H1 (cell line): ENCODE measurements at regions not wholly inside any gene's neighbourhood (a gene's known extent, or its start where the extent isn't known, plus 50 kb on each side); places are given as distances from the start of the nearest gene placed in this dataset.

Experiments used
- CTCF ChIA-PET: fragments of 300-600 bp; sonication (Branson Sonifier 250); formaldehyde crosslinking; loops from one replicate; lab custom pipeline; 2021; ENCODE audit not compliant: partially characterized antibody; lab: Charles Lee
- POLR2A ChIA-PET: fragments of 300-600 bp; sonication (Branson Sonifier 250); formaldehyde crosslinking; loops from one replicate; lab custom pipeline; 2021; ENCODE audit warnings: inconsistent platforms; ENCODE audit not compliant: partially characterized antibody; lab: Charles Lee
- DNase-seq, 2 experiments: peaks; one replicate each; pipeline versions ENCODE4 v3.0.0 to v3.0.0-alpha.2; 2010 to 2022; ENCODE audit warnings: low spot score in 2 of 2, low read depth in 1 of 2, mixed read lengths in 1 of 2
- FAIRE-seq: peaks from 2 replicates; lab custom pipeline; 2011; peaks lifted over from hg19 to GRCh38; lab: Jason Lieb, UNC
- H2AFZ ChIP-seq: 2 replicates; pipeline ENCODE4 v1.8.1; 2012; ENCODE audit warnings: low read length, inconsistent platforms
- H2AK5ac ChIP-seq: 2 replicates; pipeline ENCODE4 v1.6.1; 2013; ENCODE audit warnings: low read depth, low read length
- H2BK120ac ChIP-seq: replicated peaks from 2 replicates; pipeline ENCODE3; 2013; ENCODE audit warnings: low read depth, low read length, inconsistent platforms
- H2BK12ac ChIP-seq: 2 replicates; pipeline ENCODE4 v1.6.1; 2013; ENCODE audit warnings: low read depth, low read length
- H2BK15ac ChIP-seq: 2 replicates; pipeline ENCODE4 v1.6.1; 2013; ENCODE audit warnings: low read length
- H2BK20ac ChIP-seq: 2 replicates; pipeline ENCODE4 v1.6.1; 2013; ENCODE audit warnings: low read length
- H2BK5ac ChIP-seq: 2 replicates; pipeline ENCODE4 v1.6.1; 2013; ENCODE audit warnings: low read depth, low read length
- H3K14ac ChIP-seq: 2 replicates; pipeline ENCODE4 v1.6.1; 2013; ENCODE audit warnings: inconsistent platforms; ENCODE audit not compliant: insufficient read length
- H3K18ac ChIP-seq: 2 replicates; pipeline ENCODE4 v1.6.1; 2013; ENCODE audit warnings: low read length; ENCODE audit errors: extremely low read depth
- H3K23ac ChIP-seq: 2 replicates; pipeline ENCODE4 v1.6.1; 2013; ENCODE audit warnings: inconsistent platforms; ENCODE audit not compliant: insufficient read length
- H3K23me2 ChIP-seq: 2 replicates; pipeline ENCODE4 v1.6.1; 2013; ENCODE audit warnings: low read depth, low read length
- H3K27ac ChIP-seq: 2 replicates; pipeline ENCODE4 v1.6.1; 2011; ENCODE audit warnings: low read depth, low read length, inconsistent platforms
- H3K27me3 ChIP-seq, 4 experiments: replicated peaks in 1 of 4; 1 replicate in 1 of 4; 2 replicates in 3 of 4; pipeline versions ENCODE4 v1.6.1 to v1.8.1; 2011 to 2013; ENCODE audit warnings: low read length in 3 of 4, mild to moderate bottlenecking in 3 of 4, inconsistent platforms in 2 of 4, mixed read lengths in 2 of 4, moderate library complexity in 1 of 4; ENCODE audit not compliant: control insufficient read depth in 3 of 4, insufficient read depth in 3 of 4; ENCODE audit errors: extremely low read depth in 1 of 4
- H3K36me3 ChIP-seq, 4 experiments: 2 replicates each; pipeline versions ENCODE4 v1.6.1 to v1.8.1; 2011 to 2013; ENCODE audit warnings: mild to moderate bottlenecking in 4 of 4, low read length in 3 of 4, moderate library complexity in 2 of 4, control low read depth in 1 of 4, inconsistent platforms in 1 of 4; ENCODE audit not compliant: insufficient read depth in 4 of 4, control insufficient read depth in 2 of 4
- H3K4ac ChIP-seq: replicated peaks from 2 replicates; pipeline ENCODE3; 2013; ENCODE audit warnings: low read length, low read depth, mixed read lengths, inconsistent platforms; ENCODE audit not compliant: insufficient read length
- H3K4me1 ChIP-seq, 4 experiments: replicated peaks in 1 of 4; 1 replicate in 1 of 4; 2 replicates in 3 of 4; pipeline versions ENCODE4 v1.6.1 to v1.8.1; 2011 to 2013; ENCODE audit warnings: low read length in 3 of 4, inconsistent platforms in 2 of 4, mixed read lengths in 1 of 4; ENCODE audit not compliant: insufficient read depth in 4 of 4, control insufficient read depth in 3 of 4
- H3K4me2 ChIP-seq, 2 experiments: 2 replicates each; pipeline versions ENCODE4 v1.6.1 to v1.8.1; 2011 to 2013; ENCODE audit warnings: low read depth in 2 of 2, low read length in 2 of 2, control low read depth in 1 of 2, inconsistent platforms in 1 of 2, mild to moderate bottlenecking in 1 of 2; ENCODE audit not compliant: insufficient read depth in 1 of 2
- H3K4me3 ChIP-seq, 4 experiments: fragments of 200-600, 300-600 bp in 1 of 4; sonication (generic), shearing (Covaris generic), sonication (Bioruptor Twin) in 1 of 4; 2 replicates each; pipeline versions ENCODE4 v1.5.1 to v1.8.1; 2011 to 2016; ENCODE audit warnings: low read length in 4 of 4, low read depth in 3 of 4, control low read depth in 2 of 4, inconsistent platforms in 2 of 4, mild to moderate bottlenecking in 2 of 4, mixed read lengths in 1 of 4, moderate library complexity in 1 of 4; ENCODE audit not compliant: insufficient read depth in 2 of 4; ENCODE audit errors: extremely low read depth in 1 of 4
- H3K56ac ChIP-seq: replicated peaks from 2 replicates; pipeline ENCODE3; 2013; ENCODE audit warnings: low read depth, mild to moderate bottlenecking, mixed read lengths, low read length, inconsistent platforms; ENCODE audit not compliant: insufficient read length
- H3K79me1 ChIP-seq: 2 replicates; pipeline ENCODE4 v1.6.1; 2013; ENCODE audit warnings: low read depth, low read length, control low read depth
- H3K79me2 ChIP-seq, 2 experiments: 2 replicates each; pipeline versions ENCODE4 v1.6.1 to v1.8.1; 2012 to 2013; ENCODE audit warnings: low read length in 2 of 2, mild to moderate bottlenecking in 2 of 2, inconsistent platforms in 1 of 2; ENCODE audit not compliant: insufficient read depth in 2 of 2, control insufficient read depth in 1 of 2
- H3K9ac ChIP-seq, 4 experiments: replicated peaks in 1 of 4; 1 replicate in 1 of 4; 2 replicates in 3 of 4; pipeline versions ENCODE4 v1.6.1 to v1.8.1; 2011 to 2013; ENCODE audit warnings: low read depth in 3 of 4, low read length in 3 of 4, control low read depth in 2 of 4, mild to moderate bottlenecking in 2 of 4, moderate library complexity in 2 of 4, inconsistent platforms in 1 of 4; ENCODE audit errors: extremely low read depth in 1 of 4
- H3K9me3 ChIP-seq, 2 experiments: 2 replicates each; pipeline versions ENCODE4 v1.6.1 to v1.8.1; 2012 to 2013; ENCODE audit warnings: mild to moderate bottlenecking in 2 of 2, moderate library complexity in 2 of 2, control low read depth in 1 of 2, inconsistent platforms in 1 of 2, low read depth in 1 of 2, low read length in 1 of 2, mixed read lengths in 1 of 2; ENCODE audit not compliant: insufficient read depth in 2 of 2
- H4K20me1 ChIP-seq, 2 experiments: replicated peaks in 1 of 2; 2 replicates each; pipeline versions ENCODE3 to v1.8.1; 2011 to 2013; ENCODE audit warnings: inconsistent platforms in 2 of 2, low read length in 2 of 2, mild to moderate bottlenecking in 1 of 2; ENCODE audit not compliant: insufficient read depth in 2 of 2, control insufficient read depth in 1 of 2
- H4K5ac ChIP-seq: 2 replicates; pipeline ENCODE4 v1.6.1; 2013; ENCODE audit warnings: low read length, low read depth, mixed read lengths, inconsistent platforms; ENCODE audit not compliant: insufficient read length
- H4K8ac ChIP-seq: 2 replicates; pipeline ENCODE4 v1.8.0; 2013; ENCODE audit warnings: mild to moderate bottlenecking, moderate library complexity, low read length, inconsistent platforms; ENCODE audit not compliant: insufficient read depth; ENCODE audit errors: extremely low read depth
- H4K91ac ChIP-seq: replicated peaks from 2 replicates; pipeline ENCODE3; 2013; ENCODE audit warnings: low read length, mixed read lengths, inconsistent platforms; ENCODE audit not compliant: insufficient read length
- BCL11A ChIP-seq, 2 experiments: IDR thresholded peaks; one replicate each; pipeline ENCODE4 v1.6.1; 2011; ENCODE audit warnings: low read depth in 2 of 2, low read length in 2 of 2, mild to moderate bottlenecking in 2 of 2
- CEBPB ChIP-seq: IDR thresholded peaks from 2 replicates; pipeline ENCODE4 v1.6.1; 2012; ENCODE audit warnings: low read depth, low read length
- CHD2 ChIP-seq: IDR thresholded peaks from 2 replicates; pipeline ENCODE4 v1.6.1; 2012; ENCODE audit warnings: low read length, improper control_type of control experiment
- KDM1A ChIP-seq: fragments of 200-600, 300-600 bp; sonication (generic); IDR thresholded peaks from 2 replicates; pipeline ENCODE4 v1.7.1; 2016; ENCODE audit warnings: mild to moderate bottlenecking, low read length, borderline replicate concordance
- KDM4A ChIP-seq: IDR thresholded peaks from one replicate; pipeline ENCODE4 v1.7.1; 2012; ENCODE audit warnings: low read depth, mild to moderate bottlenecking, moderate library complexity, low read length, inconsistent platforms; ENCODE audit not compliant: severe bottlenecking
- SAP30 ChIP-seq: fragments of 300-600 bp; sonication (generic); IDR thresholded peaks from 2 replicates; pipeline ENCODE4 v1.7.1; 2012; ENCODE audit warnings: low read length, moderate library complexity, mild to moderate bottlenecking, inconsistent platforms; ENCODE audit not compliant: insufficient read depth, insufficient replicate concordance
- WGBS, 2 experiments: shearing (Covaris generic) in 1 of 2; methylation state at CpG; one replicate each; pipeline versions ENCODE4 v1.1.6 to v1.1.7; 2013 to 2015; ENCODE audit warnings: low lambda C conversion rate in 2 of 2, mixed read lengths in 2 of 2, inconsistent platforms in 1 of 2, low coverage in 1 of 2, missing lambda C conversion rate in 1 of 2; ENCODE audit not compliant: insufficient replicate concordance in 2 of 2, insufficient coverage in 1 of 2, insufficient read length in 1 of 2; ENCODE audit errors: extremely low coverage in 1 of 2, missing lambda C conversion rate in 1 of 2; 5-methylcytosine and 5-hydroxymethylcytosine counted together
- TF ChIP-seq, protein P1 (sequence below), 3 experiments: IDR thresholded peaks; 1 replicate in 2 of 3; 2 replicates in 1 of 3; pipeline versions ENCODE4 v1.5.1 to v1.6.1; 2011; ENCODE audit warnings: low read length in 3 of 3, mild to moderate bottlenecking in 3 of 3, inconsistent platforms in 2 of 3, low read depth in 1 of 3, moderate library complexity in 1 of 3; ENCODE audit not compliant: insufficient read depth in 1 of 3; ENCODE audit errors: control extremely low read depth in 1 of 3

- no peak overlapping the region for H2BK20ac ChIP-seq
- no peak overlapping the region for H3K18ac ChIP-seq
- no peak overlapping the region for H3K4me3 ChIP-seq
- ChIA-PET CTCF (interaction anchor here (0.6 kb wide), 1 partner anchor 874 kb away, joined by 3 read pairs; no protein-coding TSS in a partner anchor), POLR2A (no interaction called here)
- DNase-seq (no peak), FAIRE-seq (no peak)
- no peak overlapping the region for H3K14ac ChIP-seq
- H3K23ac ChIP-seq = no peak overlapping the region
- H2BK120ac ChIP-seq = no peak overlapping the region
- H3K27ac ChIP-seq = no peak overlapping the region
- no peaks in the 10 kb centered on the region for H3K79me1 ChIP-seq
- no peak overlapping the region for H2BK15ac ChIP-seq
- no peak overlapping the region for H2AFZ ChIP-seq
- H3K36me3 ChIP-seq = no peaks in the 10 kb centered on the region
- no peaks in the 10 kb centered on the region for H3K9me3 ChIP-seq
- H2AK5ac ChIP-seq = no peak overlapping the region
- no peaks in the 10 kb centered on the region for H4K20me1 ChIP-seq
- peaks cover 0 to 9% (median 5%) of the 10 kb centered on the region in 4 experiments; a peak in 5 of 7 replicates for H3K4me1 ChIP-seq
- no peaks in the 10 kb centered on the region for H3K23me2 ChIP-seq
- H4K5ac ChIP-seq = no peak overlapping the region
- H2BK12ac ChIP-seq = no peak overlapping the region
- no peak overlapping the region for H3K4me2 ChIP-seq
- no peak for TF ChIP-seq SAP30
- TF ChIP-seq CHD2 = no peak
- TF ChIP-seq KDM1A = no peak
- TF ChIP-seq, protein P1, sequence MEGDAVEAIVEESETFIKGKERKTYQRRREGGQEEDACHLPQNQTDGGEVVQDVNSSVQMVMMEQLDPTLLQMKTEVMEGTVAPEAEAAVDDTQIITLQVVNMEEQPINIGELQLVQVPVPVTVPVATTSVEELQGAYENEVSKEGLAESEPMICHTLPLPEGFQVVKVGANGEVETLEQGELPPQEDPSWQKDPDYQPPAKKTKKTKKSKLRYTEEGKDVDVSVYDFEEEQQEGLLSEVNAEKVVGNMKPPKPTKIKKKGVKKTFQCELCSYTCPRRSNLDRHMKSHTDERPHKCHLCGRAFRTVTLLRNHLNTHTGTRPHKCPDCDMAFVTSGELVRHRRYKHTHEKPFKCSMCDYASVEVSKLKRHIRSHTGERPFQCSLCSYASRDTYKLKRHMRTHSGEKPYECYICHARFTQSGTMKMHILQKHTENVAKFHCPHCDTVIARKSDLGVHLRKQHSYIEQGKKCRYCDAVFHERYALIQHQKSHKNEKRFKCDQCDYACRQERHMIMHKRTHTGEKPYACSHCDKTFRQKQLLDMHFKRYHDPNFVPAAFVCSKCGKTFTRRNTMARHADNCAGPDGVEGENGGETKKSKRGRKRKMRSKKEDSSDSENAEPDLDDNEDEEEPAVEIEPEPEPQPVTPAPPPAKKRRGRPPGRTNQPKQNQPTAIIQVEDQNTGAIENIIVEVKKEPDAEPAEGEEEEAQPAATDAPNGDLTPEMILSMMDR (IDR thresholded peaks at IDR 0.05; ENCODE audit: control extremely low read depth in 1 of 3, insufficient read depth in 1 of 3, low read depth in 1 of 3, low read length in 3 of 3) = no peak
- no peak for TF ChIP-seq BCL11A (IDR thresholded peaks at IDR 0.05; ENCODE audit: low read depth in 2 of 2, low read length in 2 of 2)
- no peak for TF ChIP-seq CEBPB
- no peak for TF ChIP-seq KDM4A
- H3K9ac ChIP-seq = no peak overlapping the region
- no peaks in the 10 kb centered on the region for H3K79me2 ChIP-seq
- H3K4ac ChIP-seq = no peak overlapping the region
- 93% methylated on average over 4 of the region's 4 CpGs; no CpG with 5 or more reads in 1 of the 2 experiments for WGBS, 2 experiments
- H2BK5ac ChIP-seq = no peak overlapping the region
- no peak overlapping the region for H3K56ac ChIP-seq
- H4K91ac ChIP-seq = no peak overlapping the region
- H3K27me3 ChIP-seq = peaks cover 0 to 6% (median 0%) of the 10 kb centered on the region in 4 experiments; a peak in 2 of 7 replicates
- no peak overlapping the region for H4K8ac ChIP-seq
Observed at GRCh38 chr14:101155575-101155974, 252.1 kb upstream of the RTL1 start.
